GM19438 (cell line): ENCODE measurements at regions not wholly inside any gene's neighbourhood (a gene's known extent, or its start where the extent isn't known, plus 50 kb on each side); places are given as distances from the start of the nearest gene placed in this dataset.
"Not testable (repeated sequence)": the region's sequence is repeated elsewhere in the genome, so short reads cannot be mapped to it uniquely, and the experiment has no call there.

Experiments
- ATAC-seq: cut with Tn5 transposase; IDR thresholded peaks from one replicate; pipeline ENCODE4 v1.9.1; 2021; ENCODE audit warnings: low read depth; ENCODE audit not compliant: unreplicated experiment

- ATAC-seq: no peak
These were observed 187.9 kb upstream of the IL15 start for GRCh38 chr4:141448490-141448889.

- ATAC-seq: no peak
These were observed 186.5 kb upstream of the IL15 start for GRCh38 chr4:141449927-141450326.

GRCh38 chr4:141455651-141456050, 180.7 kb upstream of the IL15 start:
- ATAC-seq: no peak

- no peak for ATAC-seq
These were observed 178.7 kb upstream of the IL15 start for GRCh38 chr4:141457653-141458052.

- ATAC-seq: no peak
These were observed 177.9 kb upstream of the IL15 start for GRCh38 chr4:141458501-141458900.

- no peak for ATAC-seq
These were observed 177.4 kb upstream of the IL15 start for GRCh38 chr4:141459020-141459419.

GRCh38 chr4:141462361-141462760, 174.0 kb upstream of the IL15 start:
- no peak for ATAC-seq

GRCh38 chr4:141463678-141464077, 172.7 kb upstream of the IL15 start:
- no peak for ATAC-seq

- no peak for ATAC-seq
These were observed 172.0 kb upstream of the IL15 start for GRCh38 chr4:141464366-141464765.

- no peak for ATAC-seq
These were observed 171.2 kb upstream of the IL15 start for GRCh38 chr4:141465171-141465570.

GRCh38 chr4:141467225-141467624, 169.2 kb upstream of the IL15 start:
- no peak for ATAC-seq

- no peak for ATAC-seq
These were observed 167.0 kb upstream of the IL15 start for GRCh38 chr4:141469392-141469791.

GRCh38 chr4:141473026-141473540, 163.3 kb upstream of the IL15 start:
- no peak for ATAC-seq

GRCh38 chr4:141473952-141474351, 162.4 kb upstream of the IL15 start:
- no peak for ATAC-seq

GRCh38 chr4:141480950-141481349, 155.4 kb upstream of the IL15 start:
- ATAC-seq: no peak

- not testable (repeated sequence) for ATAC-seq
These were observed 152.1 kb upstream of the IL15 start for GRCh38 chr4:141484298-141484697.

- ATAC-seq: no peak
These were observed 149.9 kb upstream of the IL15 start for GRCh38 chr4:141486375-141486997.

- ATAC-seq: peak; percentile 69
These were observed 138.8 kb upstream of the IL15 start for GRCh38 chr4:141497627-141498026.

- ATAC-seq: no peak
These were observed 137.0 kb upstream of the IL15 start for GRCh38 chr4:141499261-141499853.

- no peak for ATAC-seq
These were observed 135.0 kb upstream of the IL15 start for GRCh38 chr4:141501395-141501794.

GRCh38 chr4:141501931-141502330, 134.5 kb upstream of the IL15 start:
- ATAC-seq: no peak

GRCh38 chr4:141502755-141503154, 133.6 kb upstream of the IL15 start:
- ATAC-seq: no peak
